Neural progenitor cell (in vitro differentiated cells): ENCODE measurements at regions not wholly inside any gene's neighbourhood (a gene's known extent, or its start where the extent isn't known, plus 50 kb on each side); places are given as distances from the start of the nearest gene placed in this dataset.
A peak's percentile ranks its signal among the peaks of the same experiment; 100 is the strongest.

ENCODE experiments used
- DNase-seq: peaks from one replicate; pipeline ENCODE4 v3.0.0-alpha.2; 2016; ENCODE audit warnings: low spot score
- H2AFZ ChIP-seq: fragments of 200-600 bp; sonication (generic); replicated peaks from 2 replicates; pipeline ENCODE4 v1.6.1; 2016; ENCODE audit warnings: antibody characterized with exemption
- H3F3A ChIP-seq: fragments of 200-600 bp; sonication (generic); 2 replicates; pipeline ENCODE4 v1.6.1; 2016; ENCODE audit warnings: antibody characterized with exemption, low read depth
- H3K27ac ChIP-seq: fragments of 200-600 bp; sonication (generic); 2 replicates; pipeline ENCODE4 v1.5.1; 2016; ENCODE audit warnings: mild to moderate bottlenecking
- H3K27me3 ChIP-seq: fragments of 200-600 bp; sonication (generic); 2 replicates; pipeline ENCODE4 v1.6.1; 2016; ENCODE audit warnings: mild to moderate bottlenecking, moderate library complexity
- H3K36me3 ChIP-seq: fragments of 200-600 bp; sonication (generic); 2 replicates; pipeline ENCODE4 v1.5.1; 2016
- H3K4me1 ChIP-seq: fragments of 200-600 bp; sonication (generic); 2 replicates; pipeline ENCODE4 v1.6.1; 2016; ENCODE audit warnings: mixed run types
- H3K4me2 ChIP-seq: fragments of 200-600 bp; sonication (generic); 2 replicates; pipeline ENCODE4 v1.6.1; 2016
- H3K4me3 ChIP-seq: fragments of 200-600 bp; sonication (generic); 2 replicates; pipeline ENCODE4 v1.5.1; 2016
- H3K79me2 ChIP-seq: fragments of 200-600 bp; sonication (generic); 2 replicates; pipeline ENCODE4 v1.6.1; 2016; ENCODE audit warnings: low read depth
- H3K9ac ChIP-seq: fragments of 200-600 bp; sonication (generic); 2 replicates; pipeline ENCODE4 v1.6.1; 2016
- H3K9me3 ChIP-seq: fragments of 200-600 bp; sonication (generic); 2 replicates; pipeline ENCODE4 v1.5.1; 2016; ENCODE audit warnings: low read depth
- H4K20me1 ChIP-seq: fragments of 200-600 bp; sonication (generic); 2 replicates; pipeline ENCODE4 v1.6.1; 2016; ENCODE audit warnings: low read depth
- H3K27ac Mint-ChIP-seq: 3 replicates; pipeline ENCODE4 v1.8.0; 2021; ENCODE audit warnings: mixed read lengths
- H3K27me3 Mint-ChIP-seq: 2 replicates; pipeline ENCODE4 v1.8.0; 2022; ENCODE audit warnings: low read depth, mild to moderate bottlenecking, inconsistent platforms, moderate library complexity, mixed read lengths; ENCODE audit not compliant: insufficient read depth
- H3K36me3 Mint-ChIP-seq: 3 replicates; pipeline ENCODE4 v1.8.0; 2021; ENCODE audit warnings: mixed read lengths
- H3K4me1 Mint-ChIP-seq: 3 replicates; pipeline ENCODE4 v1.8.0; 2021; ENCODE audit warnings: mixed read lengths
- H3K4me3 Mint-ChIP-seq: 3 replicates; pipeline ENCODE4 v1.8.0; 2021; ENCODE audit warnings: mild to moderate bottlenecking, moderate library complexity, mixed read lengths
- H3K9me3 Mint-ChIP-seq: 3 replicates; pipeline ENCODE4 v1.8.0; 2020; ENCODE audit warnings: mixed read lengths
- CTCF ChIP-seq: fragments of 200-600 bp; sonication (generic); IDR thresholded peaks from 2 replicates; pipeline ENCODE4 v1.5.1; 2017; ENCODE audit warnings: antibody characterized with exemption, mild to moderate bottlenecking
- EZH2 ChIP-seq: fragments of 200-600 bp; sonication (generic); IDR thresholded peaks from 2 replicates; pipeline ENCODE4 v1.6.1; 2017; ENCODE audit warnings: antibody characterized with exemption, mild to moderate bottlenecking, moderate library complexity
- EZH2phosphoT487 ChIP-seq: fragments of 200-600 bp; sonication (generic); IDR thresholded peaks from 2 replicates; pipeline ENCODE4 v1.6.1; 2017; ENCODE audit warnings: antibody characterized with exemption

GRCh38 chr6:166223079-166223478 lies 55.4 kb upstream of the TBXT start:
- no peak overlapping the region for H3K27ac Mint-ChIP-seq
- Histone ChIP-seq H3K4me1 (no peaks in the 10 kb centered on the region), H4K20me1 (no peaks in the 10 kb centered on the region), H3K79me2 (no peaks in the 10 kb centered on the region), H3K9ac (no peak overlapping the region), H3K4me3 (no peak overlapping the region), H3K9me3 (no peaks in the 10 kb centered on the region), H3F3A (no peaks in the 10 kb centered on the region), H3K27me3 (peaks cover 17% of the 10 kb centered on the region), H3K27ac (no peak overlapping the region), H3K4me2 (no peak overlapping the region), H2AFZ (no peak overlapping the region), H3K36me3 (no peaks in the 10 kb centered on the region)
- no peaks in the 10 kb centered on the region for H3K9me3 Mint-ChIP-seq
- H3K36me3 Mint-ChIP-seq = no peaks in the 10 kb centered on the region
- H3K4me3 Mint-ChIP-seq = no peak overlapping the region
- H3K27me3 Mint-ChIP-seq = peaks cover 8% of the 10 kb centered on the region
- no peak for DNase-seq
- H3K4me1 Mint-ChIP-seq = peaks cover 6% of the 10 kb centered on the region
- TF ChIP-seq CTCF (no peak), EZH2phosphoT487 (no peak), EZH2 (no peak)

GRCh38 chr6:166222631-166223030 lies 55.0 kb upstream of the TBXT start:
- no peak overlapping the region for H3K4me2 ChIP-seq
- H2AFZ ChIP-seq = no peak overlapping the region
- no peak overlapping the region for H3K9ac ChIP-seq
- Mint-ChIP-seq H3K27me3 (peaks cover 8% of the 10 kb centered on the region), H3K9me3 (no peaks in the 10 kb centered on the region), H3K36me3 (no peaks in the 10 kb centered on the region), H3K4me1 (peaks cover 6% of the 10 kb centered on the region), H3K4me3 (no peak overlapping the region), H3K27ac (peak overlapping the region; percentile 6)
- DNase-seq = no peak
- no peaks in the 10 kb centered on the region for H4K20me1 ChIP-seq
- no peaks in the 10 kb centered on the region for H3F3A ChIP-seq
- no peak overlapping the region for H3K4me3 ChIP-seq
- peaks cover 13% of the 10 kb centered on the region for H3K27me3 ChIP-seq
- no peak overlapping the region for H3K27ac ChIP-seq
- no peaks in the 10 kb centered on the region for H3K36me3 ChIP-seq
- no peaks in the 10 kb centered on the region for H3K79me2 ChIP-seq
- TF ChIP-seq EZH2phosphoT487 = no peak
- no peak for TF ChIP-seq CTCF
- no peak for TF ChIP-seq EZH2
- H3K4me1 ChIP-seq = no peaks in the 10 kb centered on the region
- H3K9me3 ChIP-seq = no peaks in the 10 kb centered on the region

- Histone ChIP-seq H3K4me3 (no peak overlapping the region), H2AFZ (no peak overlapping the region), H3K27ac (no peak overlapping the region), H4K20me1 (no peaks in the 10 kb centered on the region), H3K4me2 (no peak overlapping the region), H3F3A (no peaks in the 10 kb centered on the region), H3K27me3 (peaks cover 4% of the 10 kb centered on the region), H3K9ac (no peak overlapping the region), H3K79me2 (no peaks in the 10 kb centered on the region), H3K4me1 (no peaks in the 10 kb centered on the region), H3K9me3 (no peaks in the 10 kb centered on the region), H3K36me3 (no peaks in the 10 kb centered on the region)
- H3K4me1 Mint-ChIP-seq = peaks cover 6% of the 10 kb centered on the region
- no peak for DNase-seq
- no peak for TF ChIP-seq CTCF
- no peak for TF ChIP-seq EZH2
- TF ChIP-seq EZH2phosphoT487 = no peak
- no peaks in the 10 kb centered on the region for H3K9me3 Mint-ChIP-seq
- H3K36me3 Mint-ChIP-seq = no peaks in the 10 kb centered on the region
- H3K27ac Mint-ChIP-seq = no peak overlapping the region
- peaks cover 8% of the 10 kb centered on the region for H3K27me3 Mint-ChIP-seq
- H3K4me3 Mint-ChIP-seq = no peak overlapping the region
These were observed 54.0 kb upstream of the TBXT start for GRCh38 chr6:166221636-166222035.
